HG02678 (cell line): ENCODE measurements at regions not wholly inside any gene's neighbourhood (a gene's known extent, or its start where the extent isn't known, plus 50 kb on each side); places are given as distances from the start of the nearest gene placed in this dataset.
A peak's percentile ranks its signal among the peaks of the same experiment; 100 is the strongest.
"Not testable (repeated sequence)": the region's sequence is repeated elsewhere in the genome, so short reads cannot be mapped to it uniquely, and the experiment has no call there.

Source experiments
- ATAC-seq: cut with Tn5 transposase; IDR thresholded peaks from one replicate; pipeline ENCODE4 v1.9.1; 2021; ENCODE audit warnings: mild to moderate bottlenecking, moderate library complexity; ENCODE audit not compliant: unreplicated experiment

DNA sequence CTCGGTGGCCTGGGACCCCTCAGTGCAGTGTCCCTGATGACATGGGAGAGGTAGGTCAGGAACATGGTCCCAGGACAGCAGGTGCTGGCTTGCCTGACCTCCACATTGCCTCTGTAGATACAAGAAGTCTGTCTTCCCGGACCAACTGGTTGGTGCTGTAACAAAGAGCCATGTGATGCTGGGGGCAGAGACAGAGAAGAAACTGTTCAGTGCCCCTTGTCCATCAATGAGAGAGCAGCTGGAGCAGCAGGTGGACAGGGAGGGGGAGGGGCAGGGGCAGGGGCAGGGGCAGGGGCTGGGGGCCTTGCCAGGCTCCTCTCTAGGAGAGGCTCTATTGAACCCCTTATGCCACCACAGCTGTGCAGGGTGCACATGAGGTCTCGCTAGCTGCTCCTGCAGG, 191.8 kb downstream of the KLRB1 start:
- ATAC-seq: not testable (repeated sequence)

DNA sequence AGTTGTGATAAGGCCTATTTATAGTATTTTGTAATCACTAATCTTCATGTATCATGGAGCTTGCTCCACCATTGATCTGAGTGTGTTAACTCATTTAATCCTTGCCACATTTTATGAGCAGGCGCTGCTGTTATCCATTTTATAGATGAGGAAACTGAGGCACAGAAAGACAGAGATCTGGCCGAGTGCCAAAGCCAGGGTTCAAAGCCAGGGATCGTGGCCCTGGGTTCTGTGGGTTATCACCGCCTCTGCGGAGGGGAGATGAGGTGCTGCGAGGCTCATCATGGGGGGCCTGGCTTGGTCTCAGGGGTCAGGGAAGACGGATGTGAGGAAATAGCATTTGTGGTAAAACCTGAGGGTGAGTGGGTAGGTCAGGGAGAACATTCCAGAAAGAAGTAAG, 193.9 kb downstream of the KLRB1 start:
- ATAC-seq: not testable (repeated sequence)

DNA sequence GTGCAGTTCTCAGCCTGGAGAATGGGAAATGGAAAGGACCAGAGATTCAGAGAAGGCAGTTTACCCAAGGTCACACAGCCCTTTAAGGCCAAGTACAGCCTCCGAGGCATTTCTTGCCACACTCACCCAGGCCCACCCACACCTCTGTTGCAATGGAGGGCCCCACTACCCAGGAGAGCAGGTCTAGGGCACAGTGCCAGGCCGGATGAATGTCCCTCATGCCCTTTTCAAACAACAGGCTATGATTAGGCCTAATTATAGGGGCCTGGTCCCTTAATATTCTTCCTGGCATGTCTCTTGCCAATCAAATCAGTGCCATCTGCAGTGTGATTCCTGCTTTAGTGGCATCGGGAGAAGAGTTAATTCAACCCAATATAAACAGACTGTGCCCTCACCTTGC, 195.3 kb downstream of the KLRB1 start:
- not testable (repeated sequence) for ATAC-seq

DNA sequence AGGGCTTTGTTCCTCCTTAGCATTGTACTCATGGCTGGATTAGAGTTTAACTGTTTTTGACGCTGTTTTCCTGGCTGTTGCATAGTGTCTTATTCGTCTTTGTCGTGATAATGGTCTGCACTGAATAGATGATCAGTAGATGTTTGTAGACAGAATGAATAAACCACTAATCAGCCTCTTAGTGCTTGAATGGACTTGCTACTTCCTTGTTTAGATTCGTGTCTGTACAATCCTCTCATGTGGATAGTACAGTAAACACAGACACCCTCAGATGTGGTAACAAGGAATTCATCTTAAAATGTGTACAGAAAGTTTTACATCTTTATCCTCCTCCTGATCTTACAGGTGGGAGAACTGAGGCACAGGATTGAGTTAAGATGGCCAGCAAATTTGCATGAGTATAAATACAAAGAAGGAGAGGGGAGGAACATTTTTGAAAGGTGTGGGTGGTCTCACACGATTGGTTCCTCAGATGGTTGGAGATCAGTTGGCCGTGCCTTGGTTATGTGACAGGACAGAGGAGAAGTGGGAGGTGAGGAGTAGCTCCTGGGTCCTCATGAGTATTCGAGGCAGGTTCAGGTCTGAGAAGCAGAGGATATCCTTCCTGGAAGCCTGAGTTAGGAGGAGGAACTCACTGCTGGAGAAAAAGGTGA, 196.0 kb downstream of the KLRB1 start:
- ATAC-seq: peak; percentile 49

DNA sequence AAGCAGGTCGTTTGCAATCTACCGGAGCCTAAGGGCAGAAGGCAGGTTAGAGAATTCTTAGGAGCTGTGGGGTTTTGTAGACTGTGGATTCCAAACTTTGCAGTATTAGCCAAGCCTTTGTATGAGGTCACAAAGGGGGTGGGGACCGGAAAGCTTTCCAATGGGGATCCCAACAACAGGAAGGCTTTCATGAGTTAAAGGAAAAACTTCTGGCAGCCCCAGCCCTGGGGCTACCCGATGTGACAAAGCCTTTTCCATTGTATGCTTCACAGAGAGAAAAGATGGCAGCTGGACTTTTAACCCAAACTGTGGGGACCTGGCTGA, 199.2 kb upstream of the PZP start:
- ATAC-seq: not testable (repeated sequence)

DNA sequence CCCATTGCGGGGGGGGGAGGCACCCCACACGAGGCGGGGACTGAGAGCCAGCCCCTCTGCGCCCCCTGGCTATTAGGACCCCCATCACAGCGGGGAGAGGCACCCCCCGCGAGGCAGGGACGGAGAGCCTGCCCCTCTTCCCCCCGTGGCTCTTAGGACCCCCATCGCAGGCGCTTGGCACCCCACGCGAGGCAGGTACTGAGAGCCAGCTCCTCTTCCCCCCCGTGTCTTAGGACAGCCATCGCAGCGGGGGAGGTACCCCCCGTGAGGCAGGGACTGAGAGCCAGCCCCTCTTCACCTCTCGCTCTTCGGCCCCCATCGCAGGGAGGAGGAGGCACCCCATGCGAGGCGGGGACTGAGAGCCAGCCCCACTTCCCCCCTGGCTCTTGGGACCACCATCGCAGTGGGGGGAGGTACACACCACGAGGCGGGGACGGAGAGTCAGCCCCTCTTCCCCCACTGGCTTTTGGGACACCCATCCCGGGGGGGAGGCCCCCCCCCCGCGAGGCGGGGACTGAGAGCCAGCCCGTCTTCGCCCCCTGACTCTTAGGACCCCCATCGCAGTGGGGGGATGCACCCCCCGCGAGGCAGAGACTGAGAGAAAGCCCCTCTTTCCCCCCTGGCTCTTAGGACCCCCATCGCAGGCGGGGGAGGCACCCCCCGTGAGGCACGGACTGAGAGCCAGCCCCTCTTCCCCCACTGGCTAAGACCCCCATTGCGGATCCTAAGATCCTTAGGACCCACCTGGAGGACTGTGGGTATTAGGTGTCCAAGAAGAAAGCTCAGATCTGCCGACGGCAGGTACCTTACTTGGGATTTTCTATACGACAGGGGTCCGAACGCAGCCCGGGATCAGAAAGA, 198.6 kb upstream of the PZP start:
- no peak for ATAC-seq

DNA sequence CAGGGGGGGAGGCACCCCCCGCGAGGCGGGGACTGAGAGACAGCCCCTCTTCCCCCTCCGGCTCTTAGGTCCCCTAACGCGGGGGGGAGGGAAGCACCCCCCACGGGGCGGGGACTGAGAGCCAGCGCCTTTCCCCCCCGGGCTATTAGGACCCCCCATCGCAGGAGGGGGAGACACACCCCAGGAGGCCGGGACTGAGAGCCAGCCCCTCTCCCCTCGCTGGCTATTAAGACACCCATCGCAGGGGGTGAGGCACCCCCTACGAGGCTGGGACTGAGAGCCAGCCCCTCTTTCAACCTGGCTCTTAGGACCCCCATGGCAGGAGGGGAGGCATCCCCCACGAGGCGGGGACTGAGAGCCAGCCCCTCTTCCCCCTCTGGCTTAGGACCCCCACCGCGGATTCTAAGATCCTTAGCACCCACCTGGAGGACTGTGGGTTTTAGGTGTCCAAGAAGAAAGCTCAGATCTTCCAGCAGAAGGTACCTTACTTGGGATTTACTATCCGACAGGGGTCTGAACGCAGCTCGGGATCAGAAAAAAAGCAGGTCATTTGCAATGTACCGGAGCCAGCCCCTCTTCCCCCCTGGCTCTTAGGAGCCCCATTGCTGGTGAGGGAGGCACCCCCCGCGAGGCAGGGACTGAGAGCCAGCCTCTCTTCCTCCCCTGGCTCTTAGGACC, 197.8 kb upstream of the PZP start:
- no peak for ATAC-seq

DNA sequence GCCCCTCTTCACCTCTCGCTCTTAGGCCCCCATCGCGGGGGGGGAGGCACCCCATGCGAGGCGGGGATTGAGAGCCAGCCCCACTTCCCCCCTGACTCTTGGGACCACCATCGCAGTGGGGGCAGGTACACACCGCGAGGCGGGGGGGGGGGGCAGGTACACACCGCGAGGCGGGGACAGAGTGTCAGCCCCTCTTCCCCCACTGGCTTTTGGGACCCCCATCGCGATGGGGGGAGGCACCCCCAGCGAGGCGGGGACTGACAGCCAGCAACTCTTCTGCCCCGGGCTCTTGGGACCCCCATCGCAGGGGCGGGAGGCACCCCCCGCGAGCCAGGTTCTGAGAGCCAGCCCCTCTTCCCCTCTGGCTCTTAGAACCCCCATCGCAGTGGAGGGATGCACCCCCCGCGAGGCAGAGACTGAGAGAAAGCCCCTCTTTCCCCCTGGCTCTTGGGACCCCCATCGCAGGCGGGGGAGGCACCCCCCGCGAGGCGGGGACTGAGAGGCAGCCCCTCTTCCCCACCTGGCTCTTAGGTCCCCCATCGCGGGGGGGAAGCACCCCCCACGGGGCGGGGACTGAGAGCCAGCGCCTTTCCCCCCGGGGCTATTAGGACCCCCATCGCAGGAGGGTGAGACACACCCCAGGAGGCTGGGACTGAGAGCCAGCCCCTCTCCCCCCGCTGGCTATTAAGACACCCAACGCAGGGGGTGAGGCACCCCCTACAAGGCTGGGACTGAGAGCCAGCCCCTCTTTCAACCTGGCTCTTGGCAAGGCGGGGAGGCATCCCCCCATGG, 196.5 kb upstream of the PZP start:
- no peak for ATAC-seq

DNA sequence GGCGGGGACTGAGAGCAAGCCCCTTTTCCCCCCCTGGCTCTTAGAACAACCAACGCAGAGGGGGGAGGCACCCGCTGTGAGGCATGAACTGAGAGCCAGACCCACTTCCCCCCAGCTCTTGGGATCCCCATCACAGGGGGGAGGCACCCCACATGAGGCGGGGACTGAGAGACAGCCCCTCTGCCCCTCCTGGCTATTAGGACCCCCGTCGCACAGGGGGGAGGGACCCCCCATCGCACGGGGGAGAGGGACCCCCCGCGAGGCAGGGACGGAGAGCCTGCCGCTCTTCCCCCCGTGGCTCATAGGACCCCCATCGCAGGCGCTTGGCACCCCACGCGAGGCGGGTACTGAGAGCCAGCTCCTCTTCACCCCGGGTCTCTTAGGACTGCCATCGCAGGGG, 195.8 kb upstream of the PZP start:
- ATAC-seq: no peak

DNA sequence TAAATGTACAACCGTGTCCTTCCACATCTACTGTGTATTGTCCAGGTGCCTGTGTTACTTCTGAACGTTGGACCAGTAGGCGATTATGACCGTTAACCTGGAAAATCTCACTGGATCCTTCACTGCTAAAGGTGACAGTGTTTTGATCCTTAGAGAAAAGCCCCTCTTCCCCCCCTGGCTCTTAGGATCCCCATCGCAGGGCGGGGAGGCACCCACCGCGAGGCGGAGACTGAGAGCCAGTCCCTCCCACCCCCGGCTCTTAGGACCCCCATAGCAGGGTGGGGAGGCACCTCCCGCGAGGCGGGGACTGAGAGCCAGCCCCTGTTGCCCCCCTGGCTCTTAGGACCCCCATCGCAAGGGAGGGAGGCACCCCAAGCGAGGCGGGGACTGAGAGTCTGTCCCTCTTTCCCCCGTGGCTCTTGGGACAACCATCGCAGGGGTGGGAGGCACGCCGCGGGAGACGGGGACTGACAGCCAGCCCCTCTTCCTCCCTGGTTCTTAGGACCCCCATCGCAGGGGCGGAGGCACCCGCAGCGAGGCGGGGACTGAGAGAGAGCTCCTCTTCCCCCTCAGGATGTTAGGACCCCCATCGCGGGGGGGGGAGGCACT, 194.3 kb upstream of the PZP start:
- ATAC-seq: not testable (repeated sequence)

DNA sequence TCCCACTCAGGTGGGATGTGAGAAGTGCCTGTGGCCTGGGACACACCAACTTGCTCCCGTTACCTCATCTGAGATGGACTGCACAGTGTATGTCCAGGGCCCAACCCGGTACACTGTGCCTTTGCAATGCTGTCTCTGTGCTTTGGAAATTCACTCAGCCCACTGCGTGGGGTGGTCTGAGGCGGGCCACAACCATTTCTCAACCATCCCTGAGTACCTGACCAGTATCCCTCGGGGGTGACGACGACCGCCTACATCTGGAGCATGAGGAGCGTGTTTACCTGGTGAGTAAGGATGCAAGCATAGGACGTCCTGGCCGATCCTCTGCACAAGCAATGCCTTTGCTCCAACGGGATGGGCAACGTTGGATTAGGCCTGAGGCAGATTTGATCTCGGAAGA, 188.2 kb upstream of the PZP start:
- ATAC-seq: not testable (repeated sequence)

DNA sequence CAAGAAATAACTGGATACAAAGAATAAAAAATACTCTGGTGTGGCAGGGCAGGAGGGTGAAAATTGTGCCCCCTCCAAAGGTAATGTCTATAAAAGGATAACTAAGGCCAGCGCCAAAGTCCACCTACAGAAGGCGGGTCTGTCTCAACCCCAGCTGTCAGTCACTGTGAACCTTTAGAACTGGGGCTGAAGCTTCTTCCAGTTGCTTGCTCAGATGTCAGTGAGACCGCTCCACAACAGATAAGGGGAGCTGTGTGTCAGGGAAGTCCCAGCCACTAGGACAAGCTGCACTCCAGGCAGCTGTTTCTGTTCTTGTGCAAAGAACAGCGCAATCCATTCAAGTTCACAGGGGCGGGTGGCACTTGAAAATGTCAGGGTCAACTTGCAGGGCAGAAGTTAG, 187.0 kb upstream of the PZP start:
- ATAC-seq: not testable (repeated sequence)

DNA sequence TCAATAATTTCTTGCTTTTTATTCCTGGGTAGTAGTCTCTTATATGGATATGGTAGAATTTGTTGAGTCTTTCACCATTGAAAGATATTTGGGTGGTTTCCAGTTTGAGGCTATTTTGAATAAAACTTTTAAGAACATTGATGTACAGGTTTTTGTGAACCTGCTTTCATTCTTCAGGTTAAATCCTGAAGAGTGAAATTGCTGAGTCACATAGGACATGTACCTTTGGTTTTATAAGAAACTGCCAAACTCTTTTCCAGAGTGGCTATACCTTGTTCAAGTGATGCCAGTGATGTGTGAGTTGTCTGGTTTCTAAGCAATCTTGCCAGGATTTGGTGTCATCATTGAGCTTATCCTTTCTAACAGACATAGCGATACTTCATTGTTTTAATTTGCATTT, 184.6 kb upstream of the PZP start:
- ATAC-seq: no peak

DNA sequence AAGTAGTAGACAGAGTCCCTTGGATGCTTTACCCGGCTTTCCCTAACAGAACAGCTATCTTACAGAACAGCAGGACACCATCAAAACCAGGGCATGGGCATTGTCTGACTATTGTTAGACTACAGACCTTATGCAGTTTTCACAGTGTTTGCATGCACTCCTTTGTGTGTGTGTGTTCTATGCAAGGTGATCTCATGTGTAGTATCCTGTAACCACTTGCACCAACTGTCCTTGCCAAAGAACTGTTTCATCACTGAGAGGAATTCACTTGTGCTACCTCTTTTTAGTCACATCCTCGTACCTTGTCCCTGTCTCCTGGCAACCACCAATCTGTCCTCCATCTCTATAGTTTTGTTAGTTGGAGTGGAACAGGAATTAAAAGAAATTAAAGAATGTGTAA, 183.6 kb upstream of the PZP start:
- no peak for ATAC-seq

DNA sequence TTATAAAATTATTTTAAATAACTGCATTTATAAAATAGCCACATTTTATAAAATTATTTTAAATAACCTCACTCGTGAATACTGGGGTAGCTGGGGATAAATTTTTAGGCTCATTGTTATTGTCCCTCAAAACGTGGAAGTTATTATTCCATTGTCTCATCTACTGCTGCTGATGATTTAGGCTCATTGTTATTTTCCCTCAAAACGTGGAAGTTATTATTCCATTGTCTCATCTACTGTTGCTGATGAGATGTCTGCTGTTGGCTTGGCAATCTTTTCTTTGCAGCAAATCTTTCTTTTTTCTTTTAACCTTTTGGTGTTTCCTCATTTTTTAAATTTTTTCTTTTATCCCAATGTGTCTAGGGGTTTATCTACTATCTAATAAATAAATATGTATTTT, 182.6 kb upstream of the PZP start:
- no peak for ATAC-seq

DNA sequence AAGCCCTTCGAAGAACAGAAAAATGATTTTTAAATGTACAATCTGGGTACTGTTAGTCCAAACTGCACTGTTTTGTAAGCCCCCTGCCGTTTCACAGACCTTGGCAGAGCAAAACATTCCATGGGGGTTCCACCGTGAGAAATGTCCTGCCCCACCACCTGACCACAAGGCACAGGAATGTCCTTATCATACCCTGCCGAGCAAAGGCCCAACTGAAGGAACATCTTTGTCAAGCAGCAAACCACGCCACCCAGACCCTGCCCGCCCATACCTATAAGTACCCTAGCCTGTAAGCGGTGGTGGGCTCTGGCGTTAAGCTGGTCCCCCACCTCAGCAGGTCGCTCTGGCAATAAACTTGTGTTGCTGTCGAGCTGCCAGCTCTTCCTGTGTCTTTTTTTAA, 181.6 kb upstream of the PZP start:
- no peak for ATAC-seq

DNA sequence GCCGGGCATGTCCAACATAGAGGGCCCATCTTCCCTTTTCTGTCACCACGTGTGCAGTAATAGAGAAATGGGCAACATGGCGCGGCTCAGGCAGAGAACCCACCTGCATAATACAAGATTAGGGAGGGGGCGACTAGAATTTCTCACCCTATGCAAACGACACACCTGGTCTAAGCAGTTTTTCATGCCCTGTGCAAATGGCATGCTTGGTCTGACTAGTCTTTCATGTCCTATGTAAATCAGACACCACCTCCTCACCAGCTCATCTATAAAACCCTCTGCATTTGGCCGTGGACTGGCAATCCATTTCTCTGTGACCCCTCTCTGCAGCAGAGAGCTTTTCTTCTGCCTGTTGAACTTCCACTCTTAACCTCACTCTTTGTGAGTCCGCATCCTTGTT, 180.2 kb upstream of the PZP start:
- no peak for ATAC-seq

DNA sequence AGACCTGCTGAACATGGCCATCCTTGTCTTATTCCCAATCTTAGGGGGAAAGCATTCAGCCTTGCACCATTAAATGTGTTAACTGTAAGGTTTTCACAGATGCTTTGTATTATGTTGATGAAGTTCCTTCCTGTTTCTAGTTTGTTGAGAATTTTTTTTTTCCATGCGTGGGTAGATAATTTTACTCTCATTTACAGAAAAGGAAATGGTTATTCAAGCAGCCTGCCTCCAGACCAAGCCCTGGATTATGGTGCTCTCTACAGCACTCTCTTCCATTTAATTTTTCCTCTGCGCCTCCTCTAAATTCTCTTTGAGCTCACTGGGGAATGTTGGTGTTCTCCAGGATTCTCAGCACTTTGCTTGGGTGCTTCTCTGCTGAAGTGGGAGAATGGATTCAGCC, 179.3 kb upstream of the PZP start:
- ATAC-seq: no peak

DNA sequence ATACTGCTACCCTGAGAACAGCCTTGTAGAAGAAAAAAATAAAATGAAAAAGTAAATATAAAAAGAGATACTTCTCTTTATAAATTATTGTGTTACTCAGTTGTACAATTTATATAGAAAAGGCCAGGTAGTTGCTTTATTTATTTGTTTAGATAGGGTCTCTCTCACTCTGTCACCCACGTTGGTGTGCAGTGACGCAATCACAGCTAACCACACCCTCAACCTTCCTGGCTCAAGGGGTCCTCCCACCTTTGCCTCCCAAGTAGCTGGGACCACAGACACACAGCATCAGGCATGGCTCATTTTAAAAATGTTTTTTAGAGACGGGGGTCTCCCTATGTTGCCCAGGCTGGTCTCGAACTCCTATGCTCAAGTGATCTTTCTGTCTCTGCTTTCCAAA, 175.4 kb upstream of the PZP start:
- no peak for ATAC-seq

DNA sequence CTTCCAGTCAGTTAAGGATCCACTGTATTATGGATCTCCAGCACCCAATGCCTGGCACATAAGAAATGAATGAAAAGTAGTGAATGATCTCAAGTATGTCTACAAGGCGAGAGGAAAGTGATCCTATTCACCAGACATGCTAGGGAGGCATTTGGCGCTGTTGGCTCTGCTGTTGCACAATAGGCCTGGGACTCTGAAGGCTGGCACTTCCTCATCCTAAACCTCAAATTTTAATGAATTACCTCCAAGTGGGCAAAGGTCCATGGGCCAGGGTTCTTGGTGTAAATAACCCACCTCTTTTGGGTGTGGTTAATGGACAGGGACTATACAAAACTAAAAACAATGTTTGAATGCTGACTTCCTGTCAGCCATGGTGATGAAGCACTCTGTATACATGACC, 173.4 kb upstream of the PZP start:
- no peak for ATAC-seq

DNA sequence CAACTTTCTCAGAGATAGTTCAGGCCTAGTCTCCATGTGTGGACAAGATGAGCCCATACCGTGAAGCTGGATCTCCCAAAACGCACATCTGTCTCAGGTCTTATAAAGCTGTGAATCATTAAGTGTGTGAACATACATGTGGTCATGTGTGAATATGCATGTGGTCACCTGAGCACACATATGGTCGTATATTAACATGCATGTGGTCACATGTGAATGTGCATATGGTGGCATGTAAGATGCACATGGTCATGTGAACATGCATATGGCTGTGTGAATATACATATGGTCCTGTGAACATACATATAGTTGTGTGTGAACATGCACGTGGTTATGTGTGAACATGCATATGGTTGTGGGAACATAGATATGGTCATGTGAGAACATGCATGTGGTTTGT, 172.5 kb upstream of the PZP start:
- ATAC-seq: no peak
